Skeletal muscle satellite cell (primary cell): ENCODE measurements at regions not wholly inside any gene's neighbourhood (a gene's known extent, or its start where the extent isn't known, plus 50 kb on each side); places are given as distances from the start of the nearest gene placed in this dataset.

Source experiments
- H3K27me3 ChIP-seq: 2 replicates; pipeline ENCODE4 v1.7.0; 2013; ENCODE audit warnings: low read length; ENCODE audit not compliant: control insufficient read depth, insufficient read depth
- H3K36me3 ChIP-seq: 2 replicates; pipeline ENCODE4 v1.7.0; 2013; ENCODE audit warnings: mild to moderate bottlenecking, control low read depth, low read length; ENCODE audit not compliant: insufficient read depth
- H3K4me1 ChIP-seq: 2 replicates; pipeline ENCODE4 v1.7.0; 2013; ENCODE audit warnings: low read length; ENCODE audit not compliant: control insufficient read depth, insufficient read depth
- H3K4me2 ChIP-seq: 2 replicates; pipeline ENCODE4 v1.7.0; 2013; ENCODE audit warnings: mild to moderate bottlenecking, low read length
- H3K4me3 ChIP-seq: 2 replicates; pipeline ENCODE4 v1.7.0; 2013; ENCODE audit warnings: low read length
- H3K9ac ChIP-seq: 2 replicates; pipeline ENCODE4 v1.7.0; 2013; ENCODE audit warnings: mild to moderate bottlenecking, low read depth, low read length, moderate library complexity
- H3K9me3 ChIP-seq: replicated peaks from 2 replicates; pipeline ENCODE4 v1.7.0; 2013; ENCODE audit warnings: mild to moderate bottlenecking, control low read depth, low read length

GRCh38 chr6:122145741-122146240 is 253.7 kb upstream of the HSF2 start:
- Histone ChIP-seq H3K36me3 (no peaks in the 10 kb centered on the region), H3K27me3 (no peaks in the 10 kb centered on the region), H3K4me2 (no peak overlapping the region), H3K4me1 (no peaks in the 10 kb centered on the region), H3K4me3 (no peak overlapping the region), H3K9ac (no peak overlapping the region), H3K9me3 (no peaks in the 10 kb centered on the region)

- no peaks in the 10 kb centered on the region for H3K4me1 ChIP-seq
- no peaks in the 10 kb centered on the region for H3K9me3 ChIP-seq
- H3K4me3 ChIP-seq, result no peak overlapping the region
- no peaks in the 10 kb centered on the region for H3K27me3 ChIP-seq
- H3K36me3 ChIP-seq, result no peaks in the 10 kb centered on the region
- no peak overlapping the region for H3K9ac ChIP-seq
- H3K4me2 ChIP-seq, result no peak overlapping the region
These were observed 252.2 kb upstream of the HSF2 start for GRCh38 chr6:122147291-122147690.

DNA sequence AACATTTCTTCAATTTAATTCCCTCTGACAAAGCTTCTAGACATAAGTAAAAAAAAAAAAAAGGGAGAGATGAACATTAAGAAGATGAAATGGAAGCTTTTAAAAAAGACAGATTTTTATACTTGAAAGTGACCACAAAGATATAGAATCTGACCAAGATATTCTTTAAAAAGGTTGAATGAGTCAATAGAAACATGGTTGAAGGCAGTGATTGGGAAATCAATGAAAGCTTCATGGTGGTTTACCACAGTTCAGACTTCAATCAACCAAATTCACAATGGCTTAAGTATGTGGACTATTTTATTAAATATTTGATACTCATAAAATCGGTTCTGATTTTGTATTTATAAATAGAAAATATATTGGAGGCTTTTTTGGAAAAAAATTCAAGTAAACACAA is 248.4 kb upstream of the HSF2 start:
- Histone ChIP-seq H3K4me1 (no peaks in the 10 kb centered on the region), H3K27me3 (no peaks in the 10 kb centered on the region), H3K36me3 (no peaks in the 10 kb centered on the region), H3K4me3 (no peak overlapping the region), H3K9me3 (no peaks in the 10 kb centered on the region), H3K4me2 (no peak overlapping the region), H3K9ac (no peak overlapping the region)

DNA sequence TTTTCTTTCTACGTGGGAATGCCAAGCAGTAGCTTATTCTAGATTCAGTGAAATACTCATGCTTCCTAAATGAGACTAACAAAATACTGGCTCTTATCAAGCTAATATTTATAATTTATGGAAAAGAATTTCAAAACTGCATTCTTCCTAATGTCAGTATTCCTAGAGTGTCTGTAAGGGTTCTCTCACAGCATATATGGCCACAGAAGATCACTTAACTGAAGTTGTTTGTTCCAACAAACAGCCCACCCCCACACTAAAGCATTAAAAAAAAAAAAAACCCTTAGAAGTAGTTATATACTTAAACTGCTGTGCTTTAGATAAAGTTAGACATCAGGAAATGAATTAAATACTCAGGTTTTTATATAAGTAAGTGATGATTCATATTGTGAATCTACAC is 247.7 kb upstream of the HSF2 start:
- H3K9me3 ChIP-seq, result no peaks in the 10 kb centered on the region
- no peaks in the 10 kb centered on the region for H3K27me3 ChIP-seq
- H3K4me3 ChIP-seq, result no peak overlapping the region
- no peaks in the 10 kb centered on the region for H3K4me1 ChIP-seq
- no peak overlapping the region for H3K4me2 ChIP-seq
- no peak overlapping the region for H3K9ac ChIP-seq
- H3K36me3 ChIP-seq, result no peaks in the 10 kb centered on the region

GRCh38 chr6:122153557-122153956 is 245.9 kb upstream of the HSF2 start:
- no peaks in the 10 kb centered on the region for H3K4me1 ChIP-seq
- no peak overlapping the region for H3K4me2 ChIP-seq
- H3K9ac ChIP-seq, result no peak overlapping the region
- no peaks in the 10 kb centered on the region for H3K9me3 ChIP-seq
- H3K36me3 ChIP-seq, result no peaks in the 10 kb centered on the region
- H3K27me3 ChIP-seq, result no peaks in the 10 kb centered on the region
- H3K4me3 ChIP-seq, result no peak overlapping the region

- H3K9me3 ChIP-seq, result no peaks in the 10 kb centered on the region
These were observed 245.3 kb upstream of the HSF2 start for GRCh38 chr6:122154155-122154554.

GRCh38 chr6:122154912-122155575 is 244.4 kb upstream of the HSF2 start:
- Histone ChIP-seq H3K9ac (no peak overlapping the region), H3K4me3 (no peak overlapping the region)

More at GRCh38 chr6:122154155-122154554, 245.3 kb upstream of the HSF2 start:
- Histone ChIP-seq H3K9ac (no peak overlapping the region), H3K27me3 (no peaks in the 10 kb centered on the region), H3K4me2 (no peak overlapping the region), H3K4me1 (no peaks in the 10 kb centered on the region), H3K36me3 (no peaks in the 10 kb centered on the region), H3K4me3 (no peak overlapping the region)

GRCh38 chr6:122161136-122161535 is 238.3 kb upstream of the HSF2 start:
- Histone ChIP-seq H3K9ac (no peak overlapping the region), H3K4me1 (no peaks in the 10 kb centered on the region), H3K36me3 (no peaks in the 10 kb centered on the region), H3K27me3 (no peaks in the 10 kb centered on the region), H3K4me3 (no peak overlapping the region), H3K9me3 (no peaks in the 10 kb centered on the region), H3K4me2 (no peak overlapping the region)

More at GRCh38 chr6:122154912-122155575, 244.4 kb upstream of the HSF2 start:
- H3K27me3 ChIP-seq, result no peaks in the 10 kb centered on the region
- H3K9me3 ChIP-seq, result no peaks in the 10 kb centered on the region
- H3K4me2 ChIP-seq, result no peak overlapping the region
- no peaks in the 10 kb centered on the region for H3K4me1 ChIP-seq
- no peaks in the 10 kb centered on the region for H3K36me3 ChIP-seq

DNA sequence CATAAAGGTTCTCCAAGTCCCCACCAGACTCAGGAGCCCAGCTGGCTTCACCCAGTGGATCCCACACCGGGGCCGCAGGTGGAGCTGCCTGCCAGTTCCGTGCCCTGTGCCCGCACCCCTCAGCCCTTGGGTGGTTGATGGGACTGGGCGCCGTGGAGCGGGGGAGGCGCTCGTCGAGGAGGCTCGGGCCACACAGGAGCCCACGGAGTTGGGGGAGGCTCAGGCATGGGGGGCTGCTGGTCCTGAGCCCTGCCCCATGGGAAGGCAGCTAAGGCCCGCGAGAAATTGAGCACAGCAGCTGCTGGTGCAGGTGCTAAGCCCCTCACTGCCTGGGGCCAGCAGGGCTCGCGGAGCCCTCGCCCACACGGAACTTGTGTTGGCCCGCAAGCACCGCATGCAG is 234.4 kb upstream of the HSF2 start:
- Histone ChIP-seq H3K4me1 (no peaks in the 10 kb centered on the region), H3K27me3 (no peaks in the 10 kb centered on the region), H3K9ac (no peak overlapping the region), H3K4me3 (no peak overlapping the region), H3K9me3 (no peaks in the 10 kb centered on the region), H3K36me3 (no peaks in the 10 kb centered on the region), H3K4me2 (no peak overlapping the region)

GRCh38 chr6:122170274-122170673 is 229.2 kb upstream of the HSF2 start:
- Histone ChIP-seq H3K4me3 (no peak overlapping the region), H3K4me2 (no peak overlapping the region), H3K4me1 (no peaks in the 10 kb centered on the region), H3K36me3 (no peaks in the 10 kb centered on the region), H3K27me3 (no peaks in the 10 kb centered on the region), H3K9ac (no peak overlapping the region), H3K9me3 (no peaks in the 10 kb centered on the region)

- no peaks in the 10 kb centered on the region for H3K9me3 ChIP-seq
- no peaks in the 10 kb centered on the region for H3K4me1 ChIP-seq
- H3K4me3 ChIP-seq, result no peak overlapping the region
- no peaks in the 10 kb centered on the region for H3K36me3 ChIP-seq
- no peak overlapping the region for H3K9ac ChIP-seq
- no peaks in the 10 kb centered on the region for H3K27me3 ChIP-seq
- no peak overlapping the region for H3K4me2 ChIP-seq
These were observed 220.5 kb upstream of the HSF2 start for GRCh38 chr6:122178988-122179387.

DNA sequence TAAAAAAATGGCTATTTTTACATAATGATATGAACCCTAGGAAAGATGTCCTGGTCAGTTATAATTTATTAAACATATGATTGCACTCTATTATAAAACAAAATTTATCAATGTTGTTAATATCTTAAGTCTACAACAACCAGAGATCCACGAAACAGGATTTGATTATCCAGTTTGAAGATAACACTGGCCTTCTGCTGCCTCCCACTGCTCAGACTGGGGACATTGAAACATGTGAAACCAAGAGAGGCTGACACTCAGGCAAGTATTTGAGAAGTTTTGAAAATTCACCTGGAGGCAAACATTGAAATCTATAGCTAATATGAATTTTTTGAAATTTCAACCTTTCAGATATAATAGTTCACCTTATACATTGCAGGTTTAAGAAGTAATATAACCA is 219.3 kb upstream of the HSF2 start:
- Histone ChIP-seq H3K4me1 (no peaks in the 10 kb centered on the region), H3K9me3 (no peaks in the 10 kb centered on the region), H3K9ac (no peak overlapping the region), H3K4me3 (no peak overlapping the region), H3K36me3 (no peaks in the 10 kb centered on the region), H3K4me2 (no peak overlapping the region), H3K27me3 (no peaks in the 10 kb centered on the region)
